C4-2B (cell line): ENCODE measurements at regions not wholly inside any gene's neighbourhood (a gene's known extent, or its start where the extent isn't known, plus 50 kb on each side); places are given as distances from the start of the nearest gene placed in this dataset.

Source experiments
- CTCF ChIP-seq: fragments of 450-650 bp; conservative IDR thresholded peaks from 2 replicates; pipeline ENCODE4 v1.5.1; 2017; ENCODE audit warnings: mild to moderate bottlenecking
- ZFX ChIP-seq: fragments of 450-650 bp; IDR thresholded peaks from 2 replicates; pipeline ENCODE4 v1.6.1; 2017

DNA sequence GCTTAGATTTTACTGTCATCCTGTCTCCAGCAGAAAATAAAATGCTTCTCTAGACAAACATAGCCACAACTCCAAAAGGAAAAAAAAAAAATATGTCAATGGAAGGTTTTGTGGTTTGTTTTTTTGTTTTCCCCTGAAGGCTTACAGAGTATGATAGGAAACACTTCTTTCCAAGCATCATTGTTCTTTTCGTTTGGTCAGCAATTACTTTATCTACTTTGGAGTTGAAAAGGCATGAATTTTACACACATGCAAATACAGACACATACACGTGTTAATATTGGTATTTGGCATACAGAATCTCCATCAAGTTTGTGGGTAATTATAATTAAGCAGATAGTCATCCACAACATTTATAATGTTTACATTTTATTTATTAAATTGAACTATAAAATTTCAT is 496.9 kb upstream of the MBL2 start:
- no peak for TF ChIP-seq CTCF
- no peak for TF ChIP-seq ZFX
